ENCODE measurements at regions not wholly inside any gene's neighbourhood (a gene's known extent, or its start where the extent isn't known, plus 50 kb on each side); places are given as distances from the start of the nearest gene placed in this dataset.

DNA sequence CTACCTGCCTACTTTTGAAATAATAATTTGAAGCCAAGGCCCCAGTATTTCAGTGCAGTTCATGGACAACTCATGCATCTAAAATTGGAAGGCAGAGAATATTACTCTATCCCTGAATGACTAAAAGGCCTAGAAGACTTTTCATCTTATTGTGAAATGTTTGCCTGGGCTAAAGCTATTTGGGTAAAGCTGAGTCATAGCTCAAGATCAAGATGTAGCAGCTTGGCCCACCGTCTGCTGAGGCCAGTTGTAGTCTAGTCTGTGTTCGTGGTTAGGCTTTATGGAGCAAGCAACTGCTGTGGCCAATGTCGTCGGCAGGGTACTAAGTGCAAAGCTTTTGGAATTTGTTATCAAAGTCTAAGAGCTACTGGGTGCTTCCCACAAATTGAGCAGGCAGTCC is 929.1 kb downstream of the RAB28 start:
- Histone ChIP-seq H3K27me3 (no peaks in the 10 kb centered on the region), H3K9me3 (peaks cover 0 to 6% (median 0%) of the 10 kb centered on the region in 4 donors), H3K27ac (no peak overlapping the region), H3K36me3 (no peaks in the 10 kb centered on the region), H3K4me3 (no peak overlapping the region), H3K4me1 (no peaks in the 10 kb centered on the region)
- TF ChIP-seq POLR2A (IDR thresholded peaks at IDR 0.05) (no peak), EP300 (IDR thresholded peaks at IDR 0.05) (no peak)
- TF ChIP-seq, protein P1, sequence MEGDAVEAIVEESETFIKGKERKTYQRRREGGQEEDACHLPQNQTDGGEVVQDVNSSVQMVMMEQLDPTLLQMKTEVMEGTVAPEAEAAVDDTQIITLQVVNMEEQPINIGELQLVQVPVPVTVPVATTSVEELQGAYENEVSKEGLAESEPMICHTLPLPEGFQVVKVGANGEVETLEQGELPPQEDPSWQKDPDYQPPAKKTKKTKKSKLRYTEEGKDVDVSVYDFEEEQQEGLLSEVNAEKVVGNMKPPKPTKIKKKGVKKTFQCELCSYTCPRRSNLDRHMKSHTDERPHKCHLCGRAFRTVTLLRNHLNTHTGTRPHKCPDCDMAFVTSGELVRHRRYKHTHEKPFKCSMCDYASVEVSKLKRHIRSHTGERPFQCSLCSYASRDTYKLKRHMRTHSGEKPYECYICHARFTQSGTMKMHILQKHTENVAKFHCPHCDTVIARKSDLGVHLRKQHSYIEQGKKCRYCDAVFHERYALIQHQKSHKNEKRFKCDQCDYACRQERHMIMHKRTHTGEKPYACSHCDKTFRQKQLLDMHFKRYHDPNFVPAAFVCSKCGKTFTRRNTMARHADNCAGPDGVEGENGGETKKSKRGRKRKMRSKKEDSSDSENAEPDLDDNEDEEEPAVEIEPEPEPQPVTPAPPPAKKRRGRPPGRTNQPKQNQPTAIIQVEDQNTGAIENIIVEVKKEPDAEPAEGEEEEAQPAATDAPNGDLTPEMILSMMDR (IDR thresholded peaks at IDR 0.05), result no peak
- no peak for DNase-seq (ENCODE audit: low spot score in 2 of 2)
- 78 to 81% methylated on average over 4 of the region's 4 CpGs for WGBS, 2 donors

DNA sequence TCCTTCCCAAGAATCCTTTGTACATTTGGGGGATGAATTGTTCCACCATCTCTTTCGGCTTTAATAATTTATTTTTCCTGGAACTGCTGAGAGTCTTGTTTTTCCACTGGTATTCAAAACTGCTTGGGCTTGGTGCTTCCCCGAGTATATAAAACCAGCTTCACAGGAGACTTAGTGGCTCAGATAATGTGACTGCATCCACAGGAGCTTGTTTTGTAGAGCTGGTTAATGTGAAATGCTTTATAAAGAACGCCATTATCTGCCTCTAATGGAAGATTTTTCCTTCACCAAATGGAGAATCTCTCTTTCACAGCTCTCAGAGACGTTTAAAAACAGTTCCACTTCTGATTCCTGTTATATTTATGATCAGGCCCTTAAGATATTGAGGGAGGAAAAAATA is 935.5 kb downstream of the RAB28 start:
- 48 to 55% methylated on average over 4 of the region's 4 CpGs for WGBS, 2 donors
- H3K27me3 ChIP-seq, result no peaks in the 10 kb centered on the region
- H3K4me3 ChIP-seq, result no peak overlapping the region
- H3K27ac ChIP-seq, result no peak overlapping the region
- peaks cover 0 to 6% (median 0%) of the 10 kb centered on the region in 4 donors for H3K9me3 ChIP-seq
- no peaks in the 10 kb centered on the region for H3K4me1 ChIP-seq
- TF ChIP-seq EP300 (IDR thresholded peaks at IDR 0.05), result no peak
- TF ChIP-seq POLR2A (IDR thresholded peaks at IDR 0.05), result no peak
- TF ChIP-seq, protein P1 (IDR thresholded peaks at IDR 0.05), result no peak
- no peaks in the 10 kb centered on the region for H3K36me3 ChIP-seq
- DNase-seq (ENCODE audit: low spot score in 2 of 2), result no peak

DNA sequence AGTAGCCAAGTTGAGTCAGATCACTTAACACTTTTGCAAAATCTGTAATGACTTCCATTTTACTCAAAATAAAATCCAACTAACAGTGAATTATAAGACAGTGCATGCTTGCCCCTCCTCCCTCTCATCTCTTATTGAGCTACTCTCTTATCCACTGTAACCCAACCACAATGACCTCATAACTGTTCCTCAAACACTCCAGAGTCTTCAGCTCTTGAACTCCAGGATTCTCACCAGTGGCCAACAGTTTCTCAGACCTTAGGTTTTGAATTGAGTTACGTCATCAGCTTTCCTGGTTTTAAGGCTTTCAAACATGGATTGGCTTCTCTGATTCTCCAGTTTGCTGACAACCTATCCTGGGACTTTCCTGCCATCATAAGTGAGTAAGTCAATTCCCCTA is 938.3 kb downstream of the RAB28 start:
- WGBS, 2 donors, result 40 to 75% methylated on average over 1 of the region's 1 CpG
- no peak for DNase-seq (ENCODE audit: low spot score in 2 of 2)
- Histone ChIP-seq H3K27ac (no peak overlapping the region), H3K36me3 (no peaks in the 10 kb centered on the region), H3K27me3 (no peaks in the 10 kb centered on the region), H3K4me1 (no peaks in the 10 kb centered on the region), H3K9me3 (peaks cover 0 to 3% (median 0%) of the 10 kb centered on the region in 4 donors), H3K4me3 (no peak overlapping the region)
- TF ChIP-seq EP300 (IDR thresholded peaks at IDR 0.05) (no peak), POLR2A (IDR thresholded peaks at IDR 0.05) (no peak)
- TF ChIP-seq, protein P1 (IDR thresholded peaks at IDR 0.05), result no peak

DNA sequence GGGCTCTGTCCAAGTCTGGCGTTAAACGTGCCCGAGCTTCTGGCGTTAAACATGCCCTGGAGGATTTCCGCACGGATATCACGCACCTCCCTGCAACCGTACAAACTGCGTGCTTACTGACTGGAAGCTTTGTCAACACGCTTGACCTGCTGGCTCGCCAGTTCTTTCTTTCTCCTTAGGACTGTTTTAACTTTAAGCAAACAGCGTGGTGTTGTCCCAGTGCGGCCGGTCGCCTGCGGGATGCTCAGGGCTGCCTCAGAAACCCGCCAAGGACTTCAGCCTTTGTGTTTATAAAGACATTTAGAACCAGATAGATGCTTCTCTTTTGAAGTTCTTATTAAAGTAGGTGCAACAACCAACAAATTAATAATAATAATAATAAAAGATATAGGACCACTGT is 946.0 kb downstream of the RAB28 start:
- WGBS, 2 donors, result 88 to 91% methylated on average over 17 of the region's 17 CpGs
- TF ChIP-seq, protein P1 (IDR thresholded peaks at IDR 0.05), result no peak
- no peak for TF ChIP-seq POLR2A (IDR thresholded peaks at IDR 0.05)
- no peak for TF ChIP-seq EP300 (IDR thresholded peaks at IDR 0.05)
- Histone ChIP-seq H3K4me1 (no peaks in the 10 kb centered on the region), H3K27me3 (no peaks in the 10 kb centered on the region), H3K27ac (no peak overlapping the region), H3K9me3 (no peaks in the 10 kb centered on the region), H3K36me3 (no peaks in the 10 kb centered on the region), H3K4me3 (no peak overlapping the region)
- no peak for DNase-seq (ENCODE audit: low spot score in 2 of 2)

DNA sequence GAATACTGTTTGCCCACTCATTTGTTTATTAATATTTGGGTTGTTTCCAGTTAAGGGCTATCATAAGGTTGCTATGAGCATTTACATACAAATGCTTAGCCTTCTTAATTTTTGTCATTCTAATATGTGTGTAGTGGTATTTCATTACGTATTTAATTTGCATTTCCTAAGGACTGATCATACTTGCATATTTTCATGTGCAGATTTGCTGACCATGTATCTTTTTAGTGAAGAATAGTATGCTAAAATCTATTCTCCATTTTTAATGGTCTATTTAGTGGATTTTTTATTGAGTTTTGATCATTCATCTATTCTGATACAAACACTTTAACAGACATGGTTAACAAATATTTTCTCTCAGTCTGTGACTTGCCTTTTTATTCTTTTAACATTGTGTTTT is 949.5 kb downstream of the RAB28 start:
- no peak overlapping the region for H3K4me3 ChIP-seq
- H3K27ac ChIP-seq, result no peak overlapping the region
- no peaks in the 10 kb centered on the region for H3K27me3 ChIP-seq
- no peaks in the 10 kb centered on the region for H3K36me3 ChIP-seq
- no peak for DNase-seq (ENCODE audit: low spot score in 2 of 2)
- TF ChIP-seq POLR2A (IDR thresholded peaks at IDR 0.05), result no peak
- no peak for TF ChIP-seq EP300 (IDR thresholded peaks at IDR 0.05)
- TF ChIP-seq, protein P1 (IDR thresholded peaks at IDR 0.05), result no peak
- H3K4me1 ChIP-seq, result no peaks in the 10 kb centered on the region
- H3K9me3 ChIP-seq, result no peaks in the 10 kb centered on the region
- WGBS, 2 donors, result 81 to 83% methylated on average over 1 of the region's 1 CpG

All from tibial nerve (tissue), 4 donors.